ENCODE measurements at regions not wholly inside any gene's neighbourhood (a gene's known extent, or its start where the extent isn't known, plus 50 kb on each side); places are given as distances from the start of the nearest gene placed in this dataset.

DNA sequence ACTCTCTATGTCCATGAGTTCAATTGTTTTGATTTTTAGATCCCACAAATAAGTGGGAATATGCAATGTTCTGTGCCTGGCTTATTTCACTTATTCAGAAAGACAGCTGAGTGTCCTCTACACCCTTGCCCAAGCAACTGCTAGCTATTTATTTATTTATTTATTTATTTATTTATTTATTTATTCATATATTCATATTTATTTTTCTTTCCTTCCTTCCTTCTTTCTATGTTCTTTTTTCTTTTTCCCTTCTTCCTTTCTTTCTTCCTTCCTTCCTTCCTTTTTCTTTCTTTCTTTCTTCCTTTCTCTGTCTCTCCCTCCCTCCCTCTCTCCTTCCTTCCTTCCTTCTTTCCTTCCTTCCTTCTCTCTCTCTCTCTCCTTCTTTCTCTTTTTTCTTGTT, 563.4 kb downstream of the BCL11B start:
- Histone ChIP-seq H3K27ac (no peak overlapping the region), H3K27me3 (no peaks in the 10 kb centered on the region), H3K4me1 (no peaks in the 10 kb centered on the region), H3K36me3 (no peaks in the 10 kb centered on the region), H3K9me3 (no peaks in the 10 kb centered on the region), H3K4me3 (no peak overlapping the region)
- DNase-seq (ENCODE audit: low spot score in 2 of 2): no peak
- TF ChIP-seq, protein P1, sequence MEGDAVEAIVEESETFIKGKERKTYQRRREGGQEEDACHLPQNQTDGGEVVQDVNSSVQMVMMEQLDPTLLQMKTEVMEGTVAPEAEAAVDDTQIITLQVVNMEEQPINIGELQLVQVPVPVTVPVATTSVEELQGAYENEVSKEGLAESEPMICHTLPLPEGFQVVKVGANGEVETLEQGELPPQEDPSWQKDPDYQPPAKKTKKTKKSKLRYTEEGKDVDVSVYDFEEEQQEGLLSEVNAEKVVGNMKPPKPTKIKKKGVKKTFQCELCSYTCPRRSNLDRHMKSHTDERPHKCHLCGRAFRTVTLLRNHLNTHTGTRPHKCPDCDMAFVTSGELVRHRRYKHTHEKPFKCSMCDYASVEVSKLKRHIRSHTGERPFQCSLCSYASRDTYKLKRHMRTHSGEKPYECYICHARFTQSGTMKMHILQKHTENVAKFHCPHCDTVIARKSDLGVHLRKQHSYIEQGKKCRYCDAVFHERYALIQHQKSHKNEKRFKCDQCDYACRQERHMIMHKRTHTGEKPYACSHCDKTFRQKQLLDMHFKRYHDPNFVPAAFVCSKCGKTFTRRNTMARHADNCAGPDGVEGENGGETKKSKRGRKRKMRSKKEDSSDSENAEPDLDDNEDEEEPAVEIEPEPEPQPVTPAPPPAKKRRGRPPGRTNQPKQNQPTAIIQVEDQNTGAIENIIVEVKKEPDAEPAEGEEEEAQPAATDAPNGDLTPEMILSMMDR (IDR thresholded peaks at IDR 0.05): no peak
- TF ChIP-seq POLR2A (IDR thresholded peaks at IDR 0.05): no peak
- TF ChIP-seq EP300 (IDR thresholded peaks at IDR 0.05): no peak

DNA sequence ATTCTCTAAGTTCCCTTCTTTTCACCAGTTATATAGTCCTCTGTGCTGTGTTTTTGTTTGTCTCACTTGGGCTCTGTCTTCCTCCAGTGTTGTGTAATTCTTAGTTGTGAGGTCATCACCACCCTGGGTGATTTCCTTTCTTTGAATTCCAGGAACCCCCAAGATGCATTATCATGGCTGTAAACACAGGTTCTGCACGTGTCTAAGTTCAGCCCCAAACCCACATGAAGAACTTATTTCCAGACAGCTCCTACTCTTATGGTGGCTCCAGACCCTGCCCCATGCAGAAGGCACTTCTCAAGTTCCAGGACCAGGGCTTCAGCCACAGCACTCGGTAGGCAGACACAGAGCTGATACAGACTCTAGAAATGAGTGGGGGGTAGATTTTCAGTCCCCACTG, 560.5 kb downstream of the BCL11B start:
- no peak overlapping the region for H3K27ac ChIP-seq
- no peak overlapping the region for H3K4me3 ChIP-seq
- 39 to 42% methylated on average over 2 of the region's 2 CpGs for WGBS, 2 donors
- no peaks in the 10 kb centered on the region for H3K9me3 ChIP-seq
- no peaks in the 10 kb centered on the region for H3K4me1 ChIP-seq
- no peaks in the 10 kb centered on the region for H3K27me3 ChIP-seq
- DNase-seq (ENCODE audit: low spot score in 2 of 2): no peak
- no peaks in the 10 kb centered on the region for H3K36me3 ChIP-seq
- TF ChIP-seq EP300 (IDR thresholded peaks at IDR 0.05): no peak
- no peak for TF ChIP-seq POLR2A (IDR thresholded peaks at IDR 0.05)
- TF ChIP-seq, protein P1 (IDR thresholded peaks at IDR 0.05): no peak

DNA sequence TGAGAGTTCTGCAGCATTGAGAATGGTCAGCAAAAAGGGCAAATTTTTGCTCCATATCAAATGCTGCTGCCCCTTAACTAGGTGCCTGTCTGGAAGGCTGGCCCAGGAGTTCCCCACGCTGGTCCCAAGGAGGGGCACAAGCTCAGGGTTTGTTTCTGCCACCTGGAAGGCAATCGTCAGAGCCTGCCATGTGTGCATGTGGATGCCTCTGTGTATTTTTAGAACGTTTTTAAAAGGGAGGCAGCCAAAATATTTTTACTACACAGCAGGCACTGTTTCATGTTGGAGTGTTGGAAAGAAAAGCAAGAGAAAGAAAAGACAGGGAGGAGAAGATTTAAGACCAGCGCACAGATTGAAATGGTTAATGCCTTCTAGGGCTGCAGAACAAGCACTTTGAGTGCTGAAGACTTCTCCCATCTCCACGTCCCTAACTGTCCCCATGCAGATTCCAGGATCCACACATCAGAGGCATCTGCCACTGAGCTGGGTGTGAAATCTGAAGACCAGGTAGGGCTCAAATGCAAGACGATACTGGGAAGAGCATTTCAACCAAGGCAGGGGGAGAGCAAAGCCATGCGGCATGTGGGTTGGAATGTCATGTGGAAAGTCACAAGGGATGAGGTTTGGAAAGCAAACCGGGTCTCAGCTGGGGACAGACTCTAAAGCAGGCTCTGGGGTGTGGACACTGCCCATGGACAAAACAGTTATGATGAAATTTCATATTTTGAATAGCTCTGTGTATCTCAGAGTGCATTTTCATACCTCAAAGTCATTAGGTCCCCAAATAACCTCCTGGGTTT, 557.2 kb downstream of the BCL11B start:
- 48 to 54% methylated on average over 8 of the region's 8 CpGs for WGBS, 2 donors

GRCh38 chr14:98716133-98716532, 555.9 kb downstream of the BCL11B start:
- no peaks in the 10 kb centered on the region for H3K4me1 ChIP-seq
- DNase-seq (ENCODE audit: low spot score in 2 of 2): no peak
- H3K4me3 ChIP-seq: no peak overlapping the region
- H3K36me3 ChIP-seq: no peaks in the 10 kb centered on the region
- no peaks in the 10 kb centered on the region for H3K27me3 ChIP-seq
- WGBS, 2 donors: 85 to 87% methylated on average over 7 of the region's 7 CpGs
- H3K9me3 ChIP-seq: no peaks in the 10 kb centered on the region
- no peak overlapping the region for H3K27ac ChIP-seq
- TF ChIP-seq EP300 (IDR thresholded peaks at IDR 0.05) (no peak), POLR2A (IDR thresholded peaks at IDR 0.05) (no peak)
- TF ChIP-seq, protein P1 (IDR thresholded peaks at IDR 0.05): no peak

More for the DNA sequence above, 557.2 kb downstream of the BCL11B start:
- no peaks in the 10 kb centered on the region for H3K27me3 ChIP-seq
- no peaks in the 10 kb centered on the region for H3K9me3 ChIP-seq
- no peak overlapping the region for H3K27ac ChIP-seq
- H3K36me3 ChIP-seq: no peaks in the 10 kb centered on the region
- TF ChIP-seq EP300 (IDR thresholded peaks at IDR 0.05): no peak
- TF ChIP-seq, protein P1 (IDR thresholded peaks at IDR 0.05): no peak
- no peak for TF ChIP-seq POLR2A (IDR thresholded peaks at IDR 0.05)
- no peaks in the 10 kb centered on the region for H3K4me1 ChIP-seq
- DNase-seq (ENCODE audit: low spot score in 2 of 2): no peak
- H3K4me3 ChIP-seq: no peak overlapping the region

GRCh38 chr14:98721061-98721460, 550.9 kb downstream of the BCL11B start:
- 68 to 78% methylated on average over 1 of the region's 1 CpG for WGBS, 2 donors
- H3K4me3 ChIP-seq: no peak overlapping the region
- no peaks in the 10 kb centered on the region for H3K9me3 ChIP-seq
- no peaks in the 10 kb centered on the region for H3K27me3 ChIP-seq
- no peaks in the 10 kb centered on the region for H3K36me3 ChIP-seq
- no peaks in the 10 kb centered on the region for H3K4me1 ChIP-seq
- no peak overlapping the region for H3K27ac ChIP-seq
- DNase-seq (ENCODE audit: low spot score in 2 of 2): no peak
- TF ChIP-seq POLR2A (IDR thresholded peaks at IDR 0.05) (no peak), EP300 (IDR thresholded peaks at IDR 0.05) (no peak)
- TF ChIP-seq, protein P1 (IDR thresholded peaks at IDR 0.05): no peak
